WTC11 (cell line): ENCODE measurements at regions not wholly inside any gene's neighbourhood (a gene's known extent, or its start where the extent isn't known, plus 50 kb on each side); places are given as distances from the start of the nearest gene placed in this dataset.

Experiments used
- TF ChIP-seq, protein P1 (sequence below): fragments of 200-600 bp; IDR thresholded peaks from 2 replicates; pipeline ENCODE4 v1.8.0; 2022; ENCODE audit warnings: antibody characterized with exemption
- TF ChIP-seq, protein P2 (sequence below): fragments of 250-450 bp; sonication (Bioruptor Pico); IDR thresholded peaks from 2 replicates; pipeline ENCODE4 v2.1.2; 2022; ENCODE audit warnings: mild to moderate bottlenecking, moderate library complexity

DNA sequence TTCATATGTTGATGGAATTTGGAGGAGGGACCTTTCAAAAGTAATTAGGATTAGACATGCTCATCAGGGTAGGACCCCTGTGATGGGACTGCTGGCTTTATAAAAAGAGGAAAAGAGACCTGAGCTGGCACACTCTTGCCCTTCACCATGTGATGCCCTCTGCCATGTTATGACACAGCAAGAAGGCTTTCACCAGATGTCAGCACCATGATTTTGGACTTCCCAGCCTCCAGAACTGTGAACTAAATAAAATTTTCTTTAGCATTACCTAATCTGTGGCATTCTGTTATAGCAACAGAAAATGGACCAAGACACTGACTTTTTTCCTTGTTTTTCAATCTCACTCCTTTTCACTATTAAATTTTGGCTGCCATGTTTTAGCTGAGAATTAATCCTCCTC, 105.0 kb upstream of the TMPO start:
- TF ChIP-seq, protein P1, sequence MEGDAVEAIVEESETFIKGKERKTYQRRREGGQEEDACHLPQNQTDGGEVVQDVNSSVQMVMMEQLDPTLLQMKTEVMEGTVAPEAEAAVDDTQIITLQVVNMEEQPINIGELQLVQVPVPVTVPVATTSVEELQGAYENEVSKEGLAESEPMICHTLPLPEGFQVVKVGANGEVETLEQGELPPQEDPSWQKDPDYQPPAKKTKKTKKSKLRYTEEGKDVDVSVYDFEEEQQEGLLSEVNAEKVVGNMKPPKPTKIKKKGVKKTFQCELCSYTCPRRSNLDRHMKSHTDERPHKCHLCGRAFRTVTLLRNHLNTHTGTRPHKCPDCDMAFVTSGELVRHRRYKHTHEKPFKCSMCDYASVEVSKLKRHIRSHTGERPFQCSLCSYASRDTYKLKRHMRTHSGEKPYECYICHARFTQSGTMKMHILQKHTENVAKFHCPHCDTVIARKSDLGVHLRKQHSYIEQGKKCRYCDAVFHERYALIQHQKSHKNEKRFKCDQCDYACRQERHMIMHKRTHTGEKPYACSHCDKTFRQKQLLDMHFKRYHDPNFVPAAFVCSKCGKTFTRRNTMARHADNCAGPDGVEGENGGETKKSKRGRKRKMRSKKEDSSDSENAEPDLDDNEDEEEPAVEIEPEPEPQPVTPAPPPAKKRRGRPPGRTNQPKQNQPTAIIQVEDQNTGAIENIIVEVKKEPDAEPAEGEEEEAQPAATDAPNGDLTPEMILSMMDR: no peak
- TF ChIP-seq, protein P2, sequence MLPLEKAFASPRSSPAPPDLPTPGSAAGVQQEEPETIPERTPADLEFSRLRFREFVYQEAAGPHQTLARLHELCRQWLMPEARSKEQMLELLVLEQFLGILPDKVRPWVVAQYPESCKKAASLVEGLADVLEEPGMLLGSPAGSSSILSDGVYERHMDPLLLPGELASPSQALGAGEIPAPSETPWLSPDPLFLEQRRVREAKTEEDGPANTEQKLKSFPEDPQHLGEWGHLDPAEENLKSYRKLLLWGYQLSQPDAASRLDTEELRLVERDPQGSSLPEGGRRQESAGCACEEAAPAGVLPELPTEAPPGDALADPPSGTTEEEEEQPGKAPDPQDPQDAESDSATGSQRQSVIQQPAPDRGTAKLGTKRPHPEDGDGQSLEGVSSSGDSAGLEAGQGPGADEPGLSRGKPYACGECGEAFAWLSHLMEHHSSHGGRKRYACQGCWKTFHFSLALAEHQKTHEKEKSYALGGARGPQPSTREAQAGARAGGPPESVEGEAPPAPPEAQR (CRISPR knock-in tag): no peak
